ENCODE measurements at regions not wholly inside any gene's neighbourhood (a gene's known extent, or its start where the extent isn't known, plus 50 kb on each side); places are given as distances from the start of the nearest gene placed in this dataset.

DNA sequence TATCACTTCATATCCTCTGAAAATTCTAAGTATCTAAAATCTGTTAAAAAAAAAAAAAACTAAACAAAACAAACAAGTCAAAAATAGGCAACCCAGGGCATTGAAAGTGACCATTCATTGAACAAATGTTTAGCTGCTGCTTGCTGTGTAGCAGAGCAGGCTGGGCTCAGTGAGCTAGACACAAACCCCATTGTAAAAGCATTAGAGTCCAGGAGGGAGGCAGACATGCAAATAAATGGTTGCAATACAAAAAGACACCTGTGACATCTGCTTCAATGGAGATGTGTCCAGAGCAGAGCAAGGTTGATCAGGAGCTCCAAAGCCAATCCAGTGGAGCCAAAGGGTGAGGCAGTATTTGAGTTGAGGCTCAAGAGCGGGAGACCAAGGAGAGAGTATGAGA, 267.3 kb upstream of the GATB start:
- TF ChIP-seq, protein P1, sequence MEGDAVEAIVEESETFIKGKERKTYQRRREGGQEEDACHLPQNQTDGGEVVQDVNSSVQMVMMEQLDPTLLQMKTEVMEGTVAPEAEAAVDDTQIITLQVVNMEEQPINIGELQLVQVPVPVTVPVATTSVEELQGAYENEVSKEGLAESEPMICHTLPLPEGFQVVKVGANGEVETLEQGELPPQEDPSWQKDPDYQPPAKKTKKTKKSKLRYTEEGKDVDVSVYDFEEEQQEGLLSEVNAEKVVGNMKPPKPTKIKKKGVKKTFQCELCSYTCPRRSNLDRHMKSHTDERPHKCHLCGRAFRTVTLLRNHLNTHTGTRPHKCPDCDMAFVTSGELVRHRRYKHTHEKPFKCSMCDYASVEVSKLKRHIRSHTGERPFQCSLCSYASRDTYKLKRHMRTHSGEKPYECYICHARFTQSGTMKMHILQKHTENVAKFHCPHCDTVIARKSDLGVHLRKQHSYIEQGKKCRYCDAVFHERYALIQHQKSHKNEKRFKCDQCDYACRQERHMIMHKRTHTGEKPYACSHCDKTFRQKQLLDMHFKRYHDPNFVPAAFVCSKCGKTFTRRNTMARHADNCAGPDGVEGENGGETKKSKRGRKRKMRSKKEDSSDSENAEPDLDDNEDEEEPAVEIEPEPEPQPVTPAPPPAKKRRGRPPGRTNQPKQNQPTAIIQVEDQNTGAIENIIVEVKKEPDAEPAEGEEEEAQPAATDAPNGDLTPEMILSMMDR (conservative IDR thresholded peaks at IDR 0.05 in 1 of 2, IDR thresholded peaks at IDR 0.05 in 1 of 2; ENCODE audit: extremely low read depth in 1 of 2, insufficient read depth in 1 of 2, low read depth in 1 of 2, low read length in 2 of 2): no peak
- no peak for TF ChIP-seq EZH2 (IDR thresholded peaks at IDR 0.05; ENCODE audit: borderline replicate concordance, low read length)
